Stimulated activated CD8-positive, alpha-beta memory T cell treated with anti-CD3 and anti-CD28 coated beads, Interleukin-7, amount 100 ng/mL, for 24 hours (primary cell): ENCODE measurements at regions not wholly inside any gene's neighbourhood (a gene's known extent, or its start where the extent isn't known, plus 50 kb on each side); places are given as distances from the start of the nearest gene placed in this dataset.

Experiments used
- DNase-seq: peaks from one replicate; pipeline ENCODE4 v3.0.0-alpha.2; 2020; ENCODE audit warnings: low read depth

- DNase-seq = no peak
Observed at GRCh38 chr9:99282406-99282805, 60.3 kb downstream of the SEC61B start.

- DNase-seq = no peak
Observed at GRCh38 chr9:99285965-99286364, 63.9 kb downstream of the SEC61B start.

GRCh38 chr9:99286536-99286935 is 64.5 kb downstream of the SEC61B start:
- no peak for DNase-seq

- DNase-seq = no peak
Observed at GRCh38 chr9:99287641-99288040, 65.6 kb downstream of the SEC61B start.

- DNase-seq = no peak
Observed at GRCh38 chr9:99288830-99289229, 66.7 kb downstream of the SEC61B start.

GRCh38 chr9:99294850-99295461 is 72.9 kb downstream of the SEC61B start:
- DNase-seq = no peak

DNA sequence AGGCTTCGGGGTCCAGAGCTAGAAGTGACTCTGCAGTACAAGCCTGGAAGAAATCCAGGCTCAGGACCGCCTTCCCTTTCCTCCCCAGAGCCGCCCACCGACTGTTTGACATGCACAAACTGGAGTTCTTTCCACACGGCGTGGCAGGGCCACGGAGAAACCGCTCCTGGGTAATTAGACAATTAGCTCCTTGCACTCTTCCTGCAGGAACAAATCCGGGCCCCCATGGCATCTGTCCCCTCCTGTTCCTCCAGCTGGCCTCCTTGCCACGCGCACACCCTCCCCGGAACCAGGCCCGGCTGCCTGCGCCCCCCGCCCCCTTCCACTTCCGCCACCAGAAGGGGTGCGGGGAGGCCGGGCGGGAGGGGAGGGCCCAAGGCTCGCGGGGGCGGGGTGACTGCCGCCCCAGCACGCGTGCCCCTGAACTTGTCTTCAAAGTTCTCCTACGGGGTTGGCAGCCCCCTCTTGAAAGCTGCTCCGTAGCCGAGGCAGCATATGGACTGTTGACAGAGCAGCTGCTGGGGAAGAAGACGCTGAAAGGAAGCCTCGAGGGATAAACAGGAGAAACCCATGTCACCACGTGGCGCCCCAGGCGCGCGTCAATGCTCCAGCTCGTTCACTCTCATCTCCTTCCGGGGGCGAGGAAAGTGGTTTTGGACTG is 74.3 kb downstream of the SEC61B start:
- no peak for DNase-seq

- no peak for DNase-seq
Observed at GRCh38 chr9:99298614-99299013, 76.5 kb downstream of the SEC61B start.

DNA sequence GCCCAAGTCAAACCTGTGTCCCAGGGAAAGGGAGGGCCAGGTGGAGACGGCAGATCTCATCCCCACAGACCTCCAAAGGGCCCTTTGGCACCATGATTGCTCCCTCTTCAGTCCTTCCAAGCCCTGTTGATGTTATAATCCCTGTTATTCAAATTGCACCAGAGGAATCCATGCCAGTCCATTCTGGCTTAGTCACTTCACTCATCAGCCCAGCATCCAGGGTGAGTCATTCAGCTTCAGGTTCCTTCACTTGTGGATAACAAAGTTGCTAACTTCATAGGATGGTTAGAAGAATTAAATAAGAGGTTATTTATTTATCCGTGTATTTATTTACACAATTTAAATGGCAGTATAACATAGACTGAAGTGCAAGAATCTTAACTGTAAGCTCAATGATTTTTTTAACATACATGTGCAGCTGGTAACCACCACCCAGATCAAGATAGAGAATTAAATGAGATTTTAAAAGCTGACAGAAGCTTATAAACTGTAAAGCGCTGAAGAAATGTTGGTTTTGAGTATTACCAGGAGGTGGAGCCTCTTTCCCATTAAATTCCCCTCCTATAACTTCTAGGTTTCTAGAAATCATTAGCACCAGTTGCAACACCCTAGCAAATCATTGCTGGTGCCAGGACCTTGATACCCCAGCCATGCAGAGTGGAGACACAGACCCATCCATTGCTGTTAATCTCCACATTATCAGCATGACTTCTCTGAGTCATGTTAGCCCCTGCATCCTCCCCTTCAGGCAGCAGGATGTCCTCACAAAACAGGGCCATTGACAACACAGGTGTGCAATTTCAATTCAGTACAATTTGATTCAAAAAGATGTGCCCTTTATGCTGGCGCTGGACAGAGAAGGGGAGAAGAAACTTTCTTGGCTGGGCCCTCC is 77.4 kb downstream of the SEC61B start:
- DNase-seq = no peak

- DNase-seq = no peak
Observed at GRCh38 chr9:99300103-99300439, 78.0 kb downstream of the SEC61B start.

DNA sequence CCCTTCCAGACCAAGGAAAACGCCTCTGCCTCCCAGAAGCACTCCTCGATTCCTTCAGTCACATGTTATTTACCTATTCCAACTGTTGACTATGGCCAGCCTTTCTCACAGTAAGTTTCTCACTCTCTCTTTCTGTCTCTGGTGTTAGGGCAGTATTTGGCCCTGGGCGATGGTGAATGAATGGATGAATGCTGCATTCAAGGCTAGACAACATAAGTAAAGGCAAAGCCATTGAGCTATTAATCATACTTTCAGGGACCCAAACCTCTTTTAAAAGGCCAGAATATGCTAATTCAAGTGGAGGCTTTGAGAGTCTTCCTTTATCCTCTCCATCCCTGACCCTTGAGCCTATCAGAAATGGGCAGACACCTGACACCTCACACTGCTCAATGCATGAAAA is 78.5 kb downstream of the SEC61B start:
- DNase-seq = no peak

GRCh38 chr9:99303177-99303576 is 81.1 kb downstream of the SEC61B start:
- DNase-seq = no peak

DNA sequence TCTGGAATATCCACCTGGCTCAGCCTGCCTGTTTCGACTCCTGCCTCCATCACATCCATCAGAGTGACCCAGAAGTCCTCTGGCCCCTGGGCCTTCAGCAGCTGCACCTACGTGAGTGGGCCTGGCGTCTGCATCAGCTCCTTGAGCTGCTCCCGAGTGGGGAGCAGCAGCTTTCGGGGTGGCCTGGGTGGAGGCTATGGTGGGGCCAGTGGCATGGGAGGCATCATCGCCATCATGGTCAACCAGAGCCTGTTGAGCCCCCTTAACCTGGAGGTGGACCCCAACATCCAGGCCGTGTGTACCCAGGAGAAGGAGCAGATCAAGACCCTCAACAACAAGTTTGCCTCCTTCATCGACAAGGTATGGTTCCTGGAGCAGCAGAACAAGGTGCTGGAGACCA is 83.0 kb downstream of the SEC61B start:
- DNase-seq = no peak

DNA sequence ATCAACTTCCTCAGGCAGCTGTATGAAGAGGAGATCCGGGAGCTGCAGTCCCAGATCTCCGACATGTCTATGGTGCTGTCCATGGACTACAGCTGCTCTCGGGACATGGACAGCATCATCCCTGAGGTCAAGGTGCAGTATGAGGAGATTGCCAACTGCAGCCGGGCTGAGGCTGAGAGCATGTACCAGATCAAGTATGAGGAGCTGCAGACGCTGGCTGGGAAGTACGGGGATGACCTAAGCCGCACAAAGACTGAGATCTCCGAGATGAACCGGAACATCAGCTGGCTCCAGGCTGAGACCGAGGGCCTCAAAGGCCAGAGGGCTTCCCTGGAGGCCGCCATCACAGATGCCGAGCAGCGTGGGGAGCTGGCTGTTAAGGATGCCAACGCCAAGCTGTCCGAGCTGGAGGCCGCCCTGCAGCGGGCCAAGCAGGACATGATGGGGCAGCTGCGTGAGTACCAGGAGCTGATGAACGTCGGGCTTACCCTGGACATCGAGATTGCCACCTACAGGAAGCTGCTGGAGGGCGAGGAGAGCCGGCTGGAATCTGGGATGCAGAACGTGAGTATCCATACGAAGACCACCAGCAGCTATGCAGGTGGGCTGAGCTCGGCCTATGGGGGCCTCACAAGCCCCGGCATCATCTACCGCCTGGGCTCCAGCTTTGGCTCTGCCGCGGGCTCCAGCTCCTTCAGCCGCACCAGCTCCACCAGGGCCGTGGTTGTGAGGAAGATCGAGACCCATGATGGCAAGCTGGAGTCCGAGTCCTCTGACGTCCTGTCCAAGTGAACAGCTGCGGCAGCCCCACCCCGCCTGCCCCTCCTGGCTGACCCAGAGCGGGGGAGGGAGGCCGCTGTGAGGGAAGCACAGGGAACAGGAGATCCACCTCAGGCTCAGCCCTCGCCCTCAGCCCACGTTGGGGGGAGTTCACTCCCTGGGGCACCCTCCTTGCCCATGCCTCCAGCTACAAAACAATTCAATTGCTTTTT is 84.0 kb downstream of the SEC61B start:
- DNase-seq = no peak

DNA sequence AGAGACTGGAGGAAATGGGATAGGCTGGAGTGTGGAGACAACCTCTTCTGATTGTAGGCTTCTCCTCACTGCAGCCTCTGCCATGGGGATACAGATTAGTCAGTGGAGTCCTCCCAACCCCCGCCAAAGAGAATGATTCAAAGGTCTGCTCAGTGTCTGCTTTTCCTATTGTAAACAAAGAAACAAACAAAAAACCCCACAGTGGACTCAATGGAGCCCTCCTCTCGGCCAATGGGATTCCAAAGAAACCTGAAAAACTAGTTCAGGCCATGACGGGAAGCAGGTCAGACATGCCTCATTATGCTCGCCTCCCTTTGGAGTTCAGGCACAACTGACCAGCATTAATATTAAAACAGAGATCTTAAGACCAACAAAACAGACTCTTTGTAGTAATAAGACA is 85.8 kb downstream of the SEC61B start:
- DNase-seq = no peak

DNA sequence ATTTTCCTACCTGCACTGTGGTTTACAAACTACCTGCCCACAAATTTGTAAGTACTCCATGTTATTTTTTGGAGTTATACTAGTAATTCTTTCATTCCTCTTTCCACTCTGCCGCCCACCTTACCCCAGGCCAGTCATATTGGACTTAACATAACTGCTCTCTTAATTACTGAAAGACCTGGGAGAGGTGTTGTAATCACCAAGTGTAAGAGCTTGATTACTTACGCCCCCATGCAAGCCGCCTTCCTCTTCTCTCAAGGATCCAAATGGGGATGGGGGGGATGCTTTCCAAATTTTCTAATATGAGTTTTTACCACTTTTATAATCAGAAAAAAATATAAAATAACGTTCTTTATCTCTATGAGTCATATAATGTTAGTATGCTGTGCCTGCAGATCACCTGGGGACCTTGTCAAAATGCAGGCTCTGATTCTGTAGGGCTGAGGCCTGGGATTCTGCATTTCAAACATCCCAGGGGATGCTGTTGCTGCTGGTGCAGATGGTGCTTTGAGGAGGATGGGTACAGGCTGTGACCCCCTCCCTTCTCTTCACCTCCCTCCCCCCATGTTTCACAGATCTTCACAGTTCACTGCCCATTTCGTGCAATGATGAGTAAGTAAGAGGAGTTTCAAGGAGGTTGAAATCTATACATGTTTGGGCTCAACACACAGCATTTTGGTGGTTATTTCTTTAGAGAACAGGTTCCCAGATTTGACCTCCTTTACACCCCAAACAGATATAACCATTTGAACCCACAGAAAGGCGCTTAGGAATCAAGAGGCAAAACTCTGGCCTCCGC is 87.3 kb downstream of the SEC61B start:
- DNase-seq = no peak

DNA sequence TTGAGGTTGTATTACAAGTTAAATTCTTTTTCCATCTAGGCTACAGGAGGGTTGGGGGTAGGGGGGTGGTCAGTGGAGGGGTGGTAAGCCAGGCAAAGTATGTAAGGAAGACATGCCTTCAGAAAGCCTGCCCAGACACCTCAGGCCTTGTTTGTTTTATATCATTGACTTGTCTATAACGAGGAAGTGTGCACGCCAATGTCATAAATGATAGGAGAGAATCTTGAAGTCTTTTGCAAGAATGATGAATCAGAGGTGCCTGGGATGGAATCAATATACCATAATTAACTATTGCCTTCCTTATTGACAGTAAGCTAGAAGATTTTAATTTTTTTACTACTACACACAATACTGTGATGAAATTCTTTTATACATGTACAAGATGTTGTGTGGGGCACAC is 90.7 kb downstream of the SEC61B start:
- no peak for DNase-seq

- no peak for DNase-seq
Observed at GRCh38 chr9:99319048-99319447, 97.0 kb downstream of the SEC61B start.

GRCh38 chr9:99322299-99322698 is 100.2 kb downstream of the SEC61B start:
- no peak for DNase-seq

DNA sequence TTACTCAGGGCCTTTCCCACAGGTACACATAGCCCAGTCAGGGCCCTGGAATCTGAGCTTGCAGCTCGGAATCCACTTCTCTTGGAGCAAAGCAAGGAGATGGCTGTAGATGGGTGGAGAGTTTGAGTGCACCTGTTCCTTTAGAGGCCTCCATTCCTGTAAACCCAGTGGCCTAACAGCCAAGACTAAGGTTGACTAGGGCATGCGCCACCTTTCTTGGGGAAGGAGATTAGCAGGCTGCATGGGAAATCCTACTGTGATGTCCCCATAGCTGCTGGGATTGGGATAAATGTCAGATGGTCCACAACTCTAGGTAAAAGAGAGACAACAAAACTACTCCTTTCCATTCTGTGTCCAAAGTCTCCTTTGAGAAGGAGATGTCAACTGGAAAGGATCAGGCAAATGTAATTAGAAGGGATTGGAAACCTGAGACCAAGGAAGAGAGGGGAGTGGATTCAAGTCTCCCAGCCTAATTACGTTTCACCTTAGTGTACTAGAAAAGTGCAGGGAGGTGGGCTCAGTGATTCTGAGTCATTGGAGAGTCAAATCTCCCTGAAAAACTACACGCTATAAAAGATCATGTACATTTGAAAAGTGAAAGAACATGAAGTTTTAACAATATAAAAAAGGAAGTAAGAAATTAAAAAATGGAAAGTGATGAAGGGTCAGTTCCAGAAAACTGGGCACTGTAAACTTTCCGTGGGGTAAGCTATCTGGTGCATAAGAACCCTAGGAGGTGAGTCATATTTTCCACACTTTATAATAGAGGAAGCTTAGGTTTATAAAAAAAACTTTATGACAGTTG is 104.2 kb downstream of the SEC61B start:
- DNase-seq = no peak

GRCh38 chr9:99326917-99327189 is 104.8 kb downstream of the SEC61B start:
- DNase-seq = no peak
